ENCODE measurements at regions not wholly inside any gene's neighbourhood (a gene's known extent, or its start where the extent isn't known, plus 50 kb on each side); places are given as distances from the start of the nearest gene placed in this dataset.

DNA sequence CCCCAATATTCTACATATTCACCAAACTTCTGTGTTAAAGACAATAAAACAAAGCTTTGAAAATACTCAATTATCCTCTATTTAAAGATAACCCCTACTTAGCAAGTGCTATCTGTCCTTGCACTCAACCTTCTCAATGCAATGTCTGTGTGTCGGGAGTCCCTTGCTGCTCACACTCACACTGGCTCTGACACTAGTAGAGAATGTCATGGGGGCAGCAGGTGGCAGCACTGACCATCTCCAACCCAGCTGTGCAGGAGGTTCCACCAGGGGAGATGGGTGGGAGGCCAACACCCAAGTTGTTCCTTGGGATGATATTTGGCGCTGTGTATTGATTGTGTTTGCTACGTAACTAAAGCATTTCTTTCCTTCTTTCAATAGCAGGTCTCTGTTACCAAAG, 59.4 kb upstream of the SIMC1 start:
- no peak for DNase-seq

- DNase-seq, result no peak
Observed at GRCh38 chr5:176180339-176180738, 57.9 kb upstream of the SIMC1 start.

- DNase-seq, result no peak
Observed at GRCh38 chr5:176180781-176181180, 57.4 kb upstream of the SIMC1 start.

DNA sequence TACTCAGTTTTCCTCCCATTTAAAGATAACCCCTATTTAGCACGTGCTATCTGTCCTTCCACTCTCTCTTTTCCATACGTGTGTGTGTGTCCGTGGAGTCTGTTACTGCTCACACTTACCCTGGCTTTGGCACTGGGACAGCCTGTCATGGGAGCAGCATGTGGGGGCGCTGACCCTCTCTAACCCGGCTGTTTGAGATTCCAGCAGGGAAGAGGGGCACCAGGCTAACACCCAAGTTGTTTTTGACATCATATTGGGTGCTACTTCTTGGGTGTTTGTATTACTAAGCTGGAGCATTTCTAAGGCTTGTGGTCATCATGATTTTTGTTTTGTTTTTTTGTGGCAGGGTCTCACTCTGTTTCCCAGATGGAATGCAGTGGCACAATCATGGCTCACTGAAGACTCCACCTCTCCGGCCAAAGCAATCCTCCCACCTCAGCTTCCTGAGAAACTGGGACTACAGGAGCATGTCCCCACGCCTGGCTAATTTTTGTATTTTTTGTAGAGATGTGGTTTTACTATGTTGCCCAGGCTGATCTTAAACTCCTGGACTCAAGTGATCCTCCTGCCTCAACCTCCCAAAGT, 56.9 kb upstream of the SIMC1 start:
- no peak for DNase-seq

DNA sequence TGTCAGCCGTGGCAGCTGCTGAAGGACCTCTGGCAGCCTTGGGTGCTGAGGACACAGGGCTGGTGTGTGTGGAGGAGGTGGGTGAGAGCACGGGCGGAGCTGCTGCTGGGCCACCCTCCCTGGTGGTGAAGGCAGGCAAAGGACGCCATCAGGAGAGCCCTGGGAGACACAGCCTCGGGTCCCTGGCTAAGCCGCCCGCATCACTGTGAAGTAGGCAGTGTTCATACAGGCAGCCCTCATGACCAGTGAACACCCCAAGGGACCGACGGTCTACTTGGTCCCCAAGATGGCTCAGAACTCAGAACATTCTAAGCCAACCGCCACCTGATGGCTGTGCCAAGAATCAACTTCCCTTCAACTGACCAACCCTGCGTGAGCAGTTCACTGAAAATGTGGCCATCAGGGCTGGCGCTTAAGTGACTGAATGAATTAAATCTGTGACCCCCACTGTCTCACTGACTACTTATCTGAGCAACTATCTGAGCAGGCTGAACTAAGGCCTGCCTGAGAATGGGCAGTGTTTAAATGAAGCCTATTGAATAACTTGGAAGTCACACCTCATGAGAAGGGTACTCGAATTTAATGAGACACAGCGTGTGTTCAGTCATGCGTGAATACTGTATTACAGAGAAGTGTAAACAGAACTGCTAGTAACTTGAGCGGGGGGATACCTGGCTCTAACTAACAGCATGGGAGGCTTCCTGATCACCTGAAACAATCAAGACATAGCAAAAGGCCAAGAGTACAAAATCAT, 54.7 kb upstream of the SIMC1 start:
- DNase-seq, result no peak

DNA sequence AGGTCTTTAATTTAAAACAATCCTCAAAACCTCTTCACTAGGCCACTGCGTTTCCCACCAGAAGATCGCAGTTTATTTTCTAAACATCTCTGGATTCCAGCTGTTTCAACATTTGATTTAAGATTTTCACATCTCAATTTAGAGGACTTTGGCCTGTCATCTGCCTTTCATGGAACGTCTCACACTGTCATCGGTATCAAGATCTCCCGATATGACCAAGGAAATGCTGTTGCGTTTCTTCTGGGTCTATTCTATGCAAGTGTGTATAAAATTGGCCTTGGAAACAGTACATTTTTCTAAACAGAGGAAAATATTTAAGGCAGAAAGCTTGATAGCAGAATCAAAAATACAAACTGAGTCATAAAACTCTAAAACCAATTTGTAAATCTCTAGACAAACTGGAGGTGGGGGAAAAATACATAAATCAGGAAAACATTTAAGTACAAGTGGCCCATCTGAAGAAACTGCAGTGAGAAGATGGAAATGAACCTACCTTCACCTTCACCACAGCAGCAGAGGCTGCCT, 53.6 kb upstream of the SIMC1 start:
- no peak for DNase-seq

- no peak for DNase-seq
Observed at GRCh38 chr5:176185133-176185733, 53.0 kb upstream of the SIMC1 start.

DNA sequence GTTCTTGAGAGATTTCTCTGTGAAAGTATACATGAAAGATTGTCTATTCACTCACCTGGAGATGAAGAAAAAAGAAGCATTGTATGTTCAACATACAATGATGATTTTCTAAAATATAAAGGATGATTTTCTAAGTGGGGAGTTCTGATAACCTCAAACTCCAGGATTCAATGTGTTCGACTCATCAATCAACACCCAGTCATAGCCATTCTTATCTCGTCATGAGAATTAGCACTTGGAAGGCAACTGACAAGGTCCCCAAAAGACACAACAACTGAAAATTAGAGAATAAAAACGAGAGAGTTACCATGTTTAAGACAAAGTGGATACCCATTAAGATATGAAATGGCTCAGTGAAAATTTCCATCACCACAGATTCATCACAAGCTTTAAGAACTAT, 52.1 kb upstream of the SIMC1 start:
- no peak for DNase-seq

GRCh38 chr5:176187276-176188062, 50.8 kb upstream of the SIMC1 start:
- DNase-seq, result no peak

DNA sequence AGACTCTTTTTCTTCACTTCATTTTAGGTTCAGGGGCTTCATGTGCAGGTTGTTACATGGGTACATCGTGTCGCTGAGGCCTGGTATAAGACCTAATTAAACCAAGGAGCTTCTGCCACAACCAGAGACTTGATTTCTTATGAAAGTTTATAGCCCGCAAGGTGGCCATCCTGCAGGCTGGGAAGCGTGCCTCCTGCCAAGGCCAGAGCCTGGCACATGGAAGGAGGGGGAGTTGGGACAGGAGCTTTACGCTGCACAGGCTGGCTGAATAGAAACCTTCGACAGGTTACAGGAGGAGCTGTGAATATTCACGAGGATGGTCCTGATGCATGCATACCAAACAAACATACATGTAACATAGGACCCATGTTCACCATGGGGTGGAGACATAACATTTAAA, 50.1 kb upstream of the SIMC1 start:
- DNase-seq, result no peak
